RCC 7860 (cell line): ENCODE measurements at regions not wholly inside any gene's neighbourhood (a gene's known extent, or its start where the extent isn't known, plus 50 kb on each side); places are given as distances from the start of the nearest gene placed in this dataset.
A peak's percentile ranks its signal among the peaks of the same experiment; 100 is the strongest.

Source experiments
- DNase-seq: peaks from one replicate; pipeline ENCODE4 v3.0.0-alpha.2; 2015; ENCODE audit warnings: low spot score
- FAIRE-seq: peaks from 2 replicates; lab custom pipeline; 2012; peaks lifted over from hg19 to GRCh38; lab: Jason Lieb, UNC

GRCh38 chr4:120977435-120977997 lies 55.0 kb upstream of the PRDM5 start:
- DNase-seq (peak; percentile 19), FAIRE-seq (no peak)

- FAIRE-seq (no peak), DNase-seq (no peak)
These were observed 50.7 kb upstream of the PRDM5 start for GRCh38 chr4:120973207-120973606.
